T-cell (primary cell): ENCODE measurements at regions not wholly inside any gene's neighbourhood (a gene's known extent, or its start where the extent isn't known, plus 50 kb on each side); places are given as distances from the start of the nearest gene placed in this dataset.

Experiments used
- ATAC-seq, 4 experiments: fragments of 200-7000 bp in 3 of 4; fragments of 150-1000 bp in 1 of 4; cut with Tn5 transposase; replicated peaks in 1 of 4; 1 replicate in 3 of 4; 2 replicates in 1 of 4; pipeline ENCODE4 v1.10.0; 2021; ENCODE audit warnings: moderate library complexity in 3 of 4, mild to moderate bottlenecking in 2 of 4, moderate number of reproducible peaks in 1 of 4
- CTCF ChIA-PET, 2 donors: fragments of 300-600 bp; sonication (Branson Sonifier 250); formaldehyde crosslinking; loops; one replicate each; lab custom pipeline; 2022; ENCODE audit warnings: antibody characterized with exemption in 2 of 2; lab: Charles Lee
- POLR2A ChIA-PET, 2 donors: fragments of 300-600 bp; sonication (Branson Sonifier 250); formaldehyde crosslinking; loops; one replicate each; lab custom pipeline; 2022; ENCODE audit warnings: antibody characterized with exemption in 2 of 2; lab: Charles Lee
- DNase-seq, 35 experiments: peaks; one replicate each; pipeline versions ENCODE4 v3.0.0 to v3.0.0-alpha.2; 2013 to 2023
- H3K27ac ChIP-seq: one replicate; pipeline ENCODE4 v1.5.1; 2013; ENCODE audit warnings: low read length
- H3K27me3 ChIP-seq, 2 experiments: replicated peaks in 1 of 2; 1 replicate in 1 of 2; 2 replicates in 1 of 2; pipeline versions ENCODE4 v1.6.1 to v1.7.0; 2013; ENCODE audit warnings: low read length in 1 of 2, mixed read lengths in 1 of 2; ENCODE audit not compliant: control insufficient read depth in 2 of 2, insufficient read depth in 2 of 2; ENCODE audit errors: extremely low read depth in 1 of 2
- H3K36me3 ChIP-seq, 2 donors: 1 replicate in 1 of 2; 2 replicates in 1 of 2; pipeline versions ENCODE4 v1.6.1 to v1.7.0; 2013; ENCODE audit warnings: low read length in 1 of 2; ENCODE audit not compliant: control insufficient read depth in 2 of 2, insufficient read depth in 1 of 2; ENCODE audit errors: extremely low read depth in 1 of 2
- H3K4me1 ChIP-seq, 2 experiments: 1 replicate in 1 of 2; 2 replicates in 1 of 2; pipeline versions ENCODE4 v1.6.1 to v1.7.0; 2013; ENCODE audit warnings: low read length in 2 of 2, mixed read lengths in 1 of 2; ENCODE audit not compliant: insufficient read depth in 2 of 2, control insufficient read depth in 1 of 2; ENCODE audit errors: extremely low read depth in 1 of 2
- H3K4me3 ChIP-seq, 2 donors: 1 replicate in 1 of 2; 2 replicates in 1 of 2; pipeline versions ENCODE4 v1.5.1 to v1.7.0; 2013; ENCODE audit warnings: mild to moderate bottlenecking in 2 of 2, low read length in 1 of 2, moderate library complexity in 1 of 2; ENCODE audit not compliant: control insufficient read depth in 1 of 2; ENCODE audit errors: extremely low read depth in 1 of 2
- H3K9me3 ChIP-seq: 2 replicates; pipeline ENCODE4 v1.7.0; 2013
- H3K27ac Mint-ChIP-seq, 2 donors: one replicate each; pipeline ENCODE4 v1.8.0; 2020 to 2021; ENCODE audit warnings: mild to moderate bottlenecking in 2 of 2, mixed read lengths in 2 of 2
- H3K27me3 Mint-ChIP-seq, 2 donors: one replicate each; pipeline ENCODE4 v1.8.0; 2021 to 2022; ENCODE audit warnings: mixed read lengths in 2 of 2
- H3K36me3 Mint-ChIP-seq: one replicate; pipeline ENCODE4 v1.8.0; 2021; ENCODE audit warnings: mixed read lengths
- H3K4me1 Mint-ChIP-seq, 3 donors: one replicate each; pipeline ENCODE4 v1.8.0; 2020 to 2022; ENCODE audit warnings: mixed read lengths in 3 of 3, mild to moderate bottlenecking in 1 of 3
- H3K4me3 Mint-ChIP-seq, 3 donors: one replicate each; pipeline ENCODE4 v1.8.0; 2020 to 2022; ENCODE audit warnings: mild to moderate bottlenecking in 3 of 3, mixed read lengths in 3 of 3, moderate library complexity in 3 of 3
- H3K9me3 Mint-ChIP-seq, 3 donors: one replicate each; pipeline ENCODE4 v1.8.0; 2020 to 2022; ENCODE audit warnings: mixed read lengths in 3 of 3
- WGBS: methylation state at CpG from one replicate; pipeline ENCODE4 v1.1.5; 2013; ENCODE audit warnings: missing lambda C conversion rate; ENCODE audit not compliant: insufficient coverage; 5-methylcytosine and 5-hydroxymethylcytosine counted together

DNA sequence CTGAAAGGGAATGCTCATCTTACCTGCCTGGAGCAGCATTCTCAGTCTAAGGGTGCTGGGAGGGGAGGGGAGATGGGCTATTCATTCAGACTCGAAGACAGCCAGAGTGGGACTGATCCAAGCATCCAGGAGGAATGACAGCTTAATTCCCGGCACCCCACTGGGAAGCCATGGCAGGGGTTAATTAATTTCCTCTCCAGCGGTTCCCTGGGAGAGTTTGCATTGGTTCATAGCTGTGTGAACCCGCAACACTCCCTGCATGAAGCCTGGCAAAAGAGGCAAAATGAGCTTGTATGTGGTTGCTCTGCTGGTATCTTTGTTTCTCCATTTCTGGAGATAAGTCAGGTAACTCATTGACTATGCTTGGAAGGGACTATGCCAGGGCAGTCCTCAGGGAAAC, 401.0 kb upstream of the SLC24A2 start:
- CTCF ChIA-PET, result no interaction called here
- Histone ChIP-seq H3K27me3 (no peaks in the 10 kb centered on the region), H3K36me3 (no peaks in the 10 kb centered on the region), H3K4me3 (no peak overlapping the region), H3K4me1 (no peaks in the 10 kb centered on the region), H3K27ac (no peak overlapping the region), H3K9me3 (no peaks in the 10 kb centered on the region)
- DNase-seq (no peak), ATAC-seq (no peak)
- no peak overlapping the region for H3K4me3 Mint-ChIP-seq
- H3K36me3 Mint-ChIP-seq, result no peaks in the 10 kb centered on the region
- H3K4me1 Mint-ChIP-seq, result peaks cover 0 to 15% (median 0%) of the 10 kb centered on the region in 3 donors
- 98% methylated on average over 4 of the region's 4 CpGs for WGBS
- peaks cover 0 to 12% (median 4%) of the 10 kb centered on the region in 3 donors for H3K9me3 Mint-ChIP-seq
- POLR2A ChIA-PET, result interaction anchor here in 1 of 2 donors (0.6 kb wide), 1 partner anchor 49 kb away, joined by 3 read pairs; no protein-coding TSS in a partner anchor
- peaks cover 0 to 2% of the 10 kb centered on the region in 2 donors for H3K27me3 Mint-ChIP-seq
- H3K27ac Mint-ChIP-seq, result no peak overlapping the region

DNA sequence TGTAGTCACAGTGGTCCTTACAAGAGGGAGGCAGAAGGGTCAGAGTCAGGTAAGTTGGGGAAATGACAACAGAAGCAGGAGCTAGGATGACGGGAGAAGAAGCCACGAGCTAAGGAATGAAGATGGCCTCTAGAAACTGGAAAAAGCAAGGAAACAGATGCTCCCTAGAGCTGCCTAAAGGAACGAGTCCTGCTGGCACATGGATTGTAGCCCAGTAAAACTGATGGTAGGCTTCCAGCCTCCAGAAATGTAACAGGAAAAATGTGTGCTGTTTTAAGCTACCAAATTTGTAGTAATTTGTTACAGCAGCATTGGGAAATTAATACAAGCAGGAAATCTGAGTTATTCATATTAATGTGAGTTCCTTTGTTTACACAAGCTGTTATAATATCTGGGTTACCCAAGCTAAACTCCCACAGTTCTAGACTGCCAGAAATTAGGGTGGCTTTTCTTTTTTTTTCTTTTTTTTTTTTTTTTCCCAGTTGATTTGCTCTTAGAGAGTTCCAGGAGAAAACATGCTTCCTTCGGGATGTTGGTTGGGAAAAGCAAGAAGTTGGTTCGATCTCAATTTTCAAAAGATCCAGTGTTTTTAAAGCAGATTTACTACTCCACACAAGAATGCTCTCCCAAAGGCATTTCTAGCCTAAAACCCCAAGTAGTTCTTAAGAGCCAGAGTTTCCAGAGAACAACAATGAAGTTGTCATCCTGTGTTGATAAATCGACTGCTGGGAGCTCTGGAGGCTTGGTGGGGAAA, 400.0 kb upstream of the SLC24A2 start:
- no peak for ATAC-seq
- Mint-ChIP-seq H3K27ac (no peak overlapping the region), H3K27me3 (no peaks in the 10 kb centered on the region), H3K9me3 (peaks cover 0 to 8% (median 0%) of the 10 kb centered on the region in 3 donors), H3K4me3 (no peak overlapping the region), H3K4me1 (peaks cover 0 to 15% (median 0%) of the 10 kb centered on the region in 3 donors), H3K36me3 (no peaks in the 10 kb centered on the region)
- Histone ChIP-seq H3K36me3 (no peaks in the 10 kb centered on the region), H3K4me1 (no peaks in the 10 kb centered on the region), H3K4me3 (no peak overlapping the region), H3K27ac (no peak overlapping the region), H3K27me3 (no peaks in the 10 kb centered on the region), H3K9me3 (no peaks in the 10 kb centered on the region)
- DNase-seq, result no peak
- POLR2A ChIA-PET, result interaction anchor here in 1 of 2 donors (0.6 kb wide), 1 partner anchor 167 kb away, joined by 3 read pairs; no protein-coding TSS in a partner anchor
- 47% methylated on average over 3 of the region's 6 CpGs for WGBS
- CTCF ChIA-PET, result interaction anchor here (0.6 to 0.7 kb wide), 4 partner anchors 11 to 83 kb away, joined by 3 to 4 read pairs (median 4); no protein-coding TSS in a partner anchor

DNA sequence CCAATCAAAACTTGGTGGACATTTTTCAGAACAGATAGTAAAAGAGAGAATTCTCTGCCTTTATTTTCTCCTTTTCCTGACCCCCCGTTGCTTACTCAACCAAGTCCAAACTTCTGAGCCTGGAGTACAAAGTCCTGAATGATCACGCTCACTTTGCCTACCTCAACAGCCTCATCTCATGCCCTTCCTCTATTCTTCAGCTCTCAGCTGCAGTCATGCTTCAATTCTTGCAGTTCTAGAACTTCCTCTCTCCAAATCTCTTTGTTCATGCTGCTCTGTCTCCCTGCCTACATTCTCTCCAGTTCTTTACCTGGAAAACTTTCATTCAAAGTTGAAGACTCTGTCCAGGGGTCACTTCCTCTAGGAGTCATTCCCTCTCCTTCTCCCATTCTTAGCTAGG, 398.5 kb upstream of the SLC24A2 start:
- no peak overlapping the region for H3K27ac Mint-ChIP-seq
- ChIA-PET CTCF (no interaction called here), POLR2A (interaction anchor here in 1 of 2 donors (0.5 kb wide), 1 partner anchor 421 kb away, joined by 3 read pairs; no protein-coding TSS in a partner anchor)
- H3K9me3 Mint-ChIP-seq, result peaks cover 0 to 8% (median 0%) of the 10 kb centered on the region in 3 donors
- Histone ChIP-seq H3K9me3 (no peaks in the 10 kb centered on the region), H3K27ac (no peak overlapping the region), H3K27me3 (no peaks in the 10 kb centered on the region), H3K36me3 (no peaks in the 10 kb centered on the region), H3K4me3 (no peak overlapping the region), H3K4me1 (no peaks in the 10 kb centered on the region)
- H3K4me1 Mint-ChIP-seq, result peaks cover 0 to 23% (median 0%) of the 10 kb centered on the region in 3 donors
- no peak for ATAC-seq
- WGBS, result 66% methylated on average over 2 of the region's 2 CpGs
- no peak overlapping the region for H3K4me3 Mint-ChIP-seq
- H3K27me3 Mint-ChIP-seq, result no peaks in the 10 kb centered on the region
- no peaks in the 10 kb centered on the region for H3K36me3 Mint-ChIP-seq
- no peak for DNase-seq

DNA sequence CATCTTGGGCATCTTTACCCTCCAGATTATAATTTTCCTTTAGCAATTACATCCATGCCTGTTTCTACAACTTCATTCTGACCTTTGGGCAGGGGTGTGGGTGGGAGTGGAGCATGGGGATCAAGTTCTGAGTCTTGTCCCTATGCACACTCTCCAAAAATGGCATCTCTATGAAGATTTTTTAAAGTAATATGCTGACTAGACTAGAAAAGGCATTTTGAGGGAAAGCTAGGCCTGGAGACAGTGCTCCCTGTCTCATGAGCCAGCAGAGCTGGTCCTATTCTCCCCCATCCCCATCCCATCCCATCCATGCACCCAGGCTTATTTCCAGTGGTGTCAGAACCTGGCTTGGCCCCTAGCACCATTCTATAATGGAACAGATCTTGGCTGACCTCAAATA, 398.0 kb upstream of the SLC24A2 start:
- CTCF ChIA-PET, result no interaction called here
- H3K4me3 ChIP-seq, result no peak overlapping the region
- no peaks in the 10 kb centered on the region for H3K9me3 ChIP-seq

DNA sequence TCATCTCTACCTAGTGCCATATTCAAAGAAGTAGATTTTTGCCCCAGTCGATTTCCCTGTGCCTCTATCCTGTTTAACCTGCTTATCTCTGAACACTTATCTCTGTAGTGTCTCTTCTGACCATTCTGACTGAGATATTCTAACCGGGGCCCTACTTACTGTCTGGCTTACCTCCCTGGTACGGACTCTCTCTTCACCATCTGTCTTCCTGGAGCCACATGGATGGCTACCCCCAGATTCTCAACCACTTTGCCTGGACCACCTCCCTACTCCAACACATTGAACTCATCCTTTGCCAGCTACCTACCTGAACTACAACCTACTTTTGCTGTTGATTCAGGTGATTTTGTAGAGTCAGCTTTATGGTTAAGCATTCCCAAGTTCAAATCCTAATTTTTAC, 397.4 kb upstream of the SLC24A2 start:
- Mint-ChIP-seq H3K36me3 (no peaks in the 10 kb centered on the region), H3K4me1 (peaks cover 8 to 26% (median 9%) of the 10 kb centered on the region in 3 donors), H3K9me3 (no peaks in the 10 kb centered on the region), H3K27me3 (no peaks in the 10 kb centered on the region), H3K4me3 (no peak overlapping the region), H3K27ac (no peak overlapping the region)
- POLR2A ChIA-PET, result no interaction called here
- no peak overlapping the region for H3K4me3 ChIP-seq
- no peaks in the 10 kb centered on the region for H3K36me3 ChIP-seq
- H3K4me1 ChIP-seq, result no peaks in the 10 kb centered on the region
- CTCF ChIA-PET, result no interaction called here
- WGBS, result 81% methylated on average over 3 of the region's 3 CpGs
- H3K27ac ChIP-seq, result no peak overlapping the region
- ATAC-seq (no peak), DNase-seq (no peak)
- H3K27me3 ChIP-seq, result no peaks in the 10 kb centered on the region
- no peaks in the 10 kb centered on the region for H3K9me3 ChIP-seq

More for the DNA sequence above, 398.0 kb upstream of the SLC24A2 start:
- POLR2A ChIA-PET, result no interaction called here
- no peak for DNase-seq
- H3K27me3 ChIP-seq, result no peaks in the 10 kb centered on the region
- Mint-ChIP-seq H3K27me3 (no peaks in the 10 kb centered on the region), H3K9me3 (peaks cover 0 to 6% (median 0%) of the 10 kb centered on the region in 3 donors), H3K4me3 (no peak overlapping the region), H3K27ac (no peak overlapping the region), H3K36me3 (no peaks in the 10 kb centered on the region), H3K4me1 (peaks cover 2 to 20% (median 3%) of the 10 kb centered on the region in 3 donors)
- no peak for ATAC-seq
- H3K36me3 ChIP-seq, result no peaks in the 10 kb centered on the region
- no peak overlapping the region for H3K27ac ChIP-seq
- H3K4me1 ChIP-seq, result no peaks in the 10 kb centered on the region

DNA sequence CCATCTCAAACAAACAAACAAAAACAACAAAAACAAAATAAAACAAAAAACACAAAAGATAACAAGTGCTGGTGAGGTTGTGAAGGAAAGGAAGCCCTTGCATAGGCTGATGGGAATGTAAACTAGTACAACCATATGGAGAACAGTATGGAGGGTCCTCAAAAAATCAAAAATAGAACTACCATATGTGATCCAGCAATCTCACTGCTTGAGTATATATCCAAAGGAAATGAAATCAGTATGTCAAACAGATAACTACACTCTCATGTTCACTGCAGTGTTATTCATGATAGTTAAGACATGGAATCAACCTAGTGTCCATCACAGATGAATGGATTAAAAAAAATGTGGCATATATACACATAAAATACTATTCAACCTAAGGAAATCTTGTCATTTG, 395.7 kb upstream of the SLC24A2 start:
- H3K36me3 ChIP-seq, result no peaks in the 10 kb centered on the region
- H3K9me3 ChIP-seq, result no peaks in the 10 kb centered on the region
- no peaks in the 10 kb centered on the region for H3K27me3 ChIP-seq
- ChIA-PET POLR2A (no interaction called here), CTCF (no interaction called here)
- DNase-seq (no peak), ATAC-seq (no peak)
- Mint-ChIP-seq H3K36me3 (no peaks in the 10 kb centered on the region), H3K4me3 (no peak overlapping the region), H3K27me3 (no peaks in the 10 kb centered on the region), H3K9me3 (no peaks in the 10 kb centered on the region), H3K27ac (no peak overlapping the region), H3K4me1 (peaks cover 9 to 27% (median 10%) of the 10 kb centered on the region in 3 donors)
- no peak overlapping the region for H3K4me3 ChIP-seq
- H3K4me1 ChIP-seq, result no peaks in the 10 kb centered on the region
- H3K27ac ChIP-seq, result no peak overlapping the region
